PC-9 (cell line): ENCODE measurements at regions not wholly inside any gene's neighbourhood (a gene's known extent, or its start where the extent isn't known, plus 50 kb on each side); places are given as distances from the start of the nearest gene placed in this dataset.

Experiments used
- EZH2 ChIP-seq: fragments of 200-600 bp; sonication (generic); IDR thresholded peaks from 2 replicates; pipeline ENCODE4 v1.8.0; 2017; ENCODE audit warnings: antibody characterized with exemption, low read depth
- TF ChIP-seq, protein P1 (sequence below): fragments of 200-600 bp; sonication (generic); conservative IDR thresholded peaks from 2 replicates; pipeline ENCODE4 v1.6.1; 2017; ENCODE audit warnings: mixed run types, antibody characterized with exemption, mild to moderate bottlenecking, moderate library complexity

- TF ChIP-seq, protein P1, sequence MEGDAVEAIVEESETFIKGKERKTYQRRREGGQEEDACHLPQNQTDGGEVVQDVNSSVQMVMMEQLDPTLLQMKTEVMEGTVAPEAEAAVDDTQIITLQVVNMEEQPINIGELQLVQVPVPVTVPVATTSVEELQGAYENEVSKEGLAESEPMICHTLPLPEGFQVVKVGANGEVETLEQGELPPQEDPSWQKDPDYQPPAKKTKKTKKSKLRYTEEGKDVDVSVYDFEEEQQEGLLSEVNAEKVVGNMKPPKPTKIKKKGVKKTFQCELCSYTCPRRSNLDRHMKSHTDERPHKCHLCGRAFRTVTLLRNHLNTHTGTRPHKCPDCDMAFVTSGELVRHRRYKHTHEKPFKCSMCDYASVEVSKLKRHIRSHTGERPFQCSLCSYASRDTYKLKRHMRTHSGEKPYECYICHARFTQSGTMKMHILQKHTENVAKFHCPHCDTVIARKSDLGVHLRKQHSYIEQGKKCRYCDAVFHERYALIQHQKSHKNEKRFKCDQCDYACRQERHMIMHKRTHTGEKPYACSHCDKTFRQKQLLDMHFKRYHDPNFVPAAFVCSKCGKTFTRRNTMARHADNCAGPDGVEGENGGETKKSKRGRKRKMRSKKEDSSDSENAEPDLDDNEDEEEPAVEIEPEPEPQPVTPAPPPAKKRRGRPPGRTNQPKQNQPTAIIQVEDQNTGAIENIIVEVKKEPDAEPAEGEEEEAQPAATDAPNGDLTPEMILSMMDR = no peak
- no peak for TF ChIP-seq EZH2
These were observed 146.5 kb upstream of the MEOX2 start for GRCh38 chr7:15832996-15833395.
